ENCODE measurements at regions not wholly inside any gene's neighbourhood (a gene's known extent, or its start where the extent isn't known, plus 50 kb on each side); places are given as distances from the start of the nearest gene placed in this dataset.

GRCh38 chr11:20311444-20311843 is 52.1 kb upstream of the HTATIP2 start:
- Histone ChIP-seq H2BK5ac (ENCODE audit: low read depth, low read length, poor library complexity) (no peak overlapping the region), H2BK120ac (ENCODE audit: insufficient read depth, low read length, poor library complexity) (no peak overlapping the region), H3K79me1 (ENCODE audit: low read length) (no peaks in the 10 kb centered on the region), H3K27me3 (ENCODE audit: insufficient read depth, low read length) (no peaks in the 10 kb centered on the region), H3K9ac (ENCODE audit: low read length) (no peak overlapping the region), H3K4me3 (ENCODE audit: low read depth, low read length) (no peak overlapping the region), H3K23ac (ENCODE audit: low read length) (no peak overlapping the region), H3K14ac (ENCODE audit: low read length) (no peak overlapping the region), H3K36me3 (ENCODE audit: control insufficient read depth in 1 of 2, insufficient read depth in 2 of 2, low read length in 2 of 2) (no peaks in the 10 kb centered on the region), H4K8ac (ENCODE audit: low read depth, low read length) (no peak overlapping the region), H4K91ac (ENCODE audit: low read depth, low read length) (no peak overlapping the region), H4K12ac (ENCODE audit: low read depth, low read length) (no peak overlapping the region), H3K27ac (ENCODE audit: low read depth, low read length) (no peak overlapping the region), H2BK12ac (ENCODE audit: low read length) (no peak overlapping the region), H2AK5ac (ENCODE audit: low read length) (no peak overlapping the region), H3K4me1 (ENCODE audit: control insufficient read depth in 1 of 2, insufficient read depth in 2 of 2, low read length in 2 of 2) (no peaks in the 10 kb centered on the region), H3K79me2 (ENCODE audit: control insufficient read depth, insufficient read depth, low read length, poor library complexity) (no peaks in the 10 kb centered on the region), H3K4ac (ENCODE audit: low read depth, low read length) (no peak overlapping the region), H2AFZ (ENCODE audit: insufficient read depth, low read length, poor library complexity) (no peak overlapping the region), H3K9me3 (ENCODE audit: insufficient read depth, low read depth, low read length) (no peaks in the 10 kb centered on the region), H3K4me2 (ENCODE audit: low read length) (no peak overlapping the region), H3K18ac (ENCODE audit: low read length) (no peak overlapping the region)
- WGBS (ENCODE audit: extremely low coverage, insufficient coverage, insufficient read length): no CpG with 5 or more reads among the region's 5 CpGs
- DNase-seq: no peak

DNA sequence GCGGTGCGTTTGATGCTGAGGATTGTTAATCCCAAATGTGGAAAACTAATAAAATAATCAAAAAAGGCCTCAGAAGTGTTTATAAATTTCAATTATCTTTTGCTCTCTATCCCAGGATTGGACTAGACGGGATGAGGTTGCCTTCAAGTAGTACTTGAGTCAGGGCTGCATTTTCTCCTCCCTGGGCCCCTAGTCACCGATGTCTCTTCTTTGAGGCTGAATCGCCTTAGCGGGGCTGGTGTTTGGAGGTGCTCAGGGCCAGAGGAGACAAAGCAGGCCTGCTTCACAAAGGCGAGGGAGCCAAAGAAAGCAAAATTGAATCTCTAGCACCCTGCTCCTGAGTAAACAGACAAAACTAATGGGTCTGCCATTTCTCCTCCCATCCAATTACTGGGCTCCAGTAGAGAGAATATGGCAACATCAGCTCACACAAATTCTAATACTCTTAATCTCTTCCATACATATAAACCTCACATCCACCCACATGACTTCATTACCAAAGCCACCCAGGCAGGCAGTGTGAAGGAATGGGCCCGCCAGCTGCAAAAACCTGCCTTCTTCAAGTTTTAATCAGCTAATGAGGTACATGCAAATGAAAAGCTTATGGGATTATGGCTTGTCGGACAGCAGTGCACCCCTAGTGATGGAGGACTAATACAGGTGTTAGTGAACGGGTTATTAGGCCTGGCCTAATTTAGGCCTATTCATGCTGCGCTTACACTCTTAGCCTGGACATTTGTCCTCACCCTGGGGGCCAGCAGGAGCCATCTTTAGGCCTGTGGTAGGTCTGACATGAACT is 52.7 kb upstream of the HTATIP2 start:
- Histone ChIP-seq H3K4ac (ENCODE audit: low read depth, low read length) (no peak overlapping the region), H2AFZ (ENCODE audit: insufficient read depth, low read length, poor library complexity) (no peak overlapping the region), H4K12ac (ENCODE audit: low read depth, low read length) (no peak overlapping the region), H2BK5ac (ENCODE audit: low read depth, low read length, poor library complexity) (no peak overlapping the region), H3K27ac (ENCODE audit: low read depth, low read length) (no peak overlapping the region), H3K9ac (ENCODE audit: low read length) (no peak overlapping the region), H3K4me1 (ENCODE audit: control insufficient read depth in 1 of 2, insufficient read depth in 2 of 2, low read length in 2 of 2) (no peaks in the 10 kb centered on the region), H3K9me3 (ENCODE audit: insufficient read depth, low read depth, low read length) (no peaks in the 10 kb centered on the region), H3K4me2 (ENCODE audit: low read length) (no peak overlapping the region), H3K27me3 (ENCODE audit: insufficient read depth, low read length) (no peaks in the 10 kb centered on the region), H2BK120ac (ENCODE audit: insufficient read depth, low read length, poor library complexity) (no peak overlapping the region), H4K8ac (ENCODE audit: low read depth, low read length) (no peak overlapping the region), H3K79me1 (ENCODE audit: low read length) (no peaks in the 10 kb centered on the region), H3K79me2 (ENCODE audit: control insufficient read depth, insufficient read depth, low read length, poor library complexity) (no peaks in the 10 kb centered on the region), H3K4me3 (ENCODE audit: low read depth, low read length) (no peak overlapping the region), H2BK12ac (ENCODE audit: low read length) (no peak overlapping the region), H3K18ac (ENCODE audit: low read length) (no peak overlapping the region), H2AK5ac (ENCODE audit: low read length) (no peak overlapping the region), H3K23ac (ENCODE audit: low read length) (no peak overlapping the region), H3K14ac (ENCODE audit: low read length) (no peak overlapping the region), H3K36me3 (ENCODE audit: control insufficient read depth in 1 of 2, insufficient read depth in 2 of 2, low read length in 2 of 2) (no peaks in the 10 kb centered on the region), H4K91ac (ENCODE audit: low read depth, low read length) (no peak overlapping the region)
- no CpG with 5 or more reads among the region's 11 CpGs for WGBS (ENCODE audit: extremely low coverage, insufficient coverage, insufficient read length)
- no peak for DNase-seq

DNA sequence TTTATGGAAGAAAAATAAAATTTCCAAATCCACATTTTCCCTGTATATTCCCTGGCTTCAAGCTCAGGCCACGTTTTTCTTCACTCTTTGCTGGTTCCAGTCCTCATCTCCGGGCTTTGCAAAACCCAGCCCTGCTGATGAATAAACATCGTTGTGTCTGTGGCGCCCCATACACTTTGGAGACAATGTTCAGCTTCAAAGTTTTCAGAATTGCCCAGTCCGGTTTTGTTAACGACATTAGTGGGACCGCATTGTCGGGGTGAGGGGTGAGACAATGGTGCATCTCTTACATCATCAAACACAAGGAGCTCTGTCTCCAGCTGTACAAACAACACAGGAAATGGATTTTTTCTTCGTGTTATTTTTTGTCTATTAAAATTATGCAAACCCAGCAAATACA is 53.4 kb upstream of the HTATIP2 start:
- no peak overlapping the region for H3K27ac ChIP-seq (ENCODE audit: low read depth, low read length)
- no peak overlapping the region for H3K23ac ChIP-seq (ENCODE audit: low read length)
- no peaks in the 10 kb centered on the region for H3K27me3 ChIP-seq (ENCODE audit: insufficient read depth, low read length)
- no peak overlapping the region for H3K4ac ChIP-seq (ENCODE audit: low read depth, low read length)
- H3K14ac ChIP-seq (ENCODE audit: low read length): no peak overlapping the region
- H2BK120ac ChIP-seq (ENCODE audit: insufficient read depth, low read length, poor library complexity): no peak overlapping the region
- H2AK5ac ChIP-seq (ENCODE audit: low read length): no peak overlapping the region
- H3K4me2 ChIP-seq (ENCODE audit: low read length): no peak overlapping the region
- no peak overlapping the region for H3K9ac ChIP-seq (ENCODE audit: low read length)
- H4K12ac ChIP-seq (ENCODE audit: low read depth, low read length): no peak overlapping the region
- H3K4me1 ChIP-seq (ENCODE audit: control insufficient read depth in 1 of 2, insufficient read depth in 2 of 2, low read length in 2 of 2): no peaks in the 10 kb centered on the region
- H3K9me3 ChIP-seq (ENCODE audit: insufficient read depth, low read depth, low read length): no peaks in the 10 kb centered on the region
- no peaks in the 10 kb centered on the region for H3K79me2 ChIP-seq (ENCODE audit: control insufficient read depth, insufficient read depth, low read length, poor library complexity)
- H3K36me3 ChIP-seq (ENCODE audit: control insufficient read depth in 1 of 2, insufficient read depth in 2 of 2, low read length in 2 of 2): no peaks in the 10 kb centered on the region
- H3K18ac ChIP-seq (ENCODE audit: low read length): no peak overlapping the region
- H2BK5ac ChIP-seq (ENCODE audit: low read depth, low read length, poor library complexity): no peak overlapping the region
- no peak overlapping the region for H4K91ac ChIP-seq (ENCODE audit: low read depth, low read length)
- DNase-seq: no peak
- H3K79me1 ChIP-seq (ENCODE audit: low read length): no peaks in the 10 kb centered on the region
- WGBS (ENCODE audit: extremely low coverage, insufficient coverage, insufficient read length): no CpG with 5 or more reads among the region's 9 CpGs
- H4K8ac ChIP-seq (ENCODE audit: low read depth, low read length): no peak overlapping the region
- H3K4me3 ChIP-seq (ENCODE audit: low read depth, low read length): no peak overlapping the region
- H2BK12ac ChIP-seq (ENCODE audit: low read length): no peak overlapping the region
- no peak overlapping the region for H2AFZ ChIP-seq (ENCODE audit: insufficient read depth, low read length, poor library complexity)

DNA sequence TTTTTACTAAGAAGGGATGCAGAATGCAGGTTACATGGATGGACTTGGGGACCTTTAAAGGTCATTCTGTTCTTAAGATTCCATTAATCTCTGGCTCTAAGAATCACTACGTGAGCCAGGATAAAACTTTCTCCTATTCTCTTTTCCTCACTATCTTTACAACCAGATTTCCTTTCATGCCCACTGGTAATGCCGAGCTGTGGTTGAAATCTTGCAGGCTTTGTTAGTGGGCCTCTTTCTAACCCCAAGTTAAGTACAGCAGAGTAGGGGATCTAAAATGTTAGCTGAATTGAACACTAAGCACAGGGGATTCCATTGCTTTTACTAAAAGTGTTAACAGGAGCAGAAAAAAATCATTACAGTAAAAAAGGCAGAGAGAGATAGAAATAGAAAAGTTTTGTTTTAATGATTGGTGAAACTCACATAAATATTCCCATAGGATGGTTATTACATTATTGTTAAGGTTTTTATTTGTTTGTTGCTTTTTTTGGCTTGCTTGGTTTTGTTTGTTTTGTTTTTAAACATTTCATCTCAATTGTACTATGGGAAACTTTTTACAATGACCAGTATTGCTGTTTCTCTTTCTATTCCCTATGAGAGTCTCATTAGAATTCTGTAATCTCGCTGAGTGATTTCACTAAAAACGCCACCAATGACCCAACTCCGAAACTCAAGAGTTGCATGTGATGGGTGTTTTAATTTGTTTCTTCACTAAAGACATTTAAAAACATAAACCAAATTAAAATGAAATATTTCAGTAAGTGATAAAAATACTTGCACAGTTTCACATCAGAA is 54.1 kb upstream of the HTATIP2 start:
- Histone ChIP-seq H3K36me3 (ENCODE audit: control insufficient read depth in 1 of 2, insufficient read depth in 2 of 2, low read length in 2 of 2) (no peaks in the 10 kb centered on the region), H3K14ac (ENCODE audit: low read length) (no peak overlapping the region), H3K79me1 (ENCODE audit: low read length) (no peaks in the 10 kb centered on the region), H2AK5ac (ENCODE audit: low read length) (no peak overlapping the region), H2AFZ (ENCODE audit: insufficient read depth, low read length, poor library complexity) (no peak overlapping the region), H3K18ac (ENCODE audit: low read length) (no peak overlapping the region), H3K9ac (ENCODE audit: low read length) (no peak overlapping the region), H3K4me1 (ENCODE audit: control insufficient read depth in 1 of 2, insufficient read depth in 2 of 2, low read length in 2 of 2) (no peaks in the 10 kb centered on the region), H2BK12ac (ENCODE audit: low read length) (no peak overlapping the region), H2BK120ac (ENCODE audit: insufficient read depth, low read length, poor library complexity) (no peak overlapping the region), H3K4me3 (ENCODE audit: low read depth, low read length) (no peak overlapping the region), H3K9me3 (ENCODE audit: insufficient read depth, low read depth, low read length) (no peaks in the 10 kb centered on the region), H4K12ac (ENCODE audit: low read depth, low read length) (no peak overlapping the region), H3K23ac (ENCODE audit: low read length) (no peak overlapping the region), H3K27ac (ENCODE audit: low read depth, low read length) (no peak overlapping the region), H4K8ac (ENCODE audit: low read depth, low read length) (no peak overlapping the region), H3K27me3 (ENCODE audit: insufficient read depth, low read length) (no peaks in the 10 kb centered on the region), H3K79me2 (ENCODE audit: control insufficient read depth, insufficient read depth, low read length, poor library complexity) (no peaks in the 10 kb centered on the region), H2BK5ac (ENCODE audit: low read depth, low read length, poor library complexity) (no peak overlapping the region), H3K4ac (ENCODE audit: low read depth, low read length) (no peak overlapping the region), H3K4me2 (ENCODE audit: low read length) (no peak overlapping the region), H4K91ac (ENCODE audit: low read depth, low read length) (no peak overlapping the region)
- no peak for DNase-seq
- WGBS (ENCODE audit: extremely low coverage, insufficient coverage, insufficient read length): no CpG with 5 or more reads among the region's 5 CpGs
